T-helper 2 cell (primary cell): ENCODE measurements at regions not wholly inside any gene's neighbourhood (a gene's known extent, or its start where the extent isn't known, plus 50 kb on each side); places are given as distances from the start of the nearest gene placed in this dataset.
A peak's percentile ranks its signal among the peaks of the same experiment; 100 is the strongest.

Source experiments
- DNase-seq, 5 experiments: peaks; one replicate each; pipeline versions ENCODE4 v3.0.0 to v3.0.0-alpha.2; 2012 to 2022

GRCh38 chr3:171956181-171956683 lies 83.1 kb upstream of the FNDC3B start:
- no peak for DNase-seq

DNA sequence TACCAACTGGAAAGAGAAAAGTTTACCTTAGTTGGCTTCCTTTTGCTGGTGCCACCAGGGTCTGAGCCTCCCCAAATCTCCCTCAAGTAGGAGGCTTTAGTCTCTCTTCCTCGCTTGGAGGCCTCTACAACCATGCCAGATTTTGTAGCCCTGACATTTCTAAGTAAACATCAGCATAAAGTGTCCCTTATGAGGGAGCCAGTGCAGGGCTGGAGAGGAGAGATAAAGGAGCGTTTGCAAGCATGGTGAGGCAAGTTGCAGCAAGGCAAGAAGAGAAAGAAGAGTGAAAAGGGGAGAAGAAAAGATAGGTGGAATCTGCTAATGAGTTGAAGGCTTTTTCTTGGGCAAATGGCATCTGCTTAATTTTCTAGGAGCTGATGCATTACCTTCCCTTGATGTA lies 82.7 kb upstream of the FNDC3B start:
- no peak for DNase-seq

DNA sequence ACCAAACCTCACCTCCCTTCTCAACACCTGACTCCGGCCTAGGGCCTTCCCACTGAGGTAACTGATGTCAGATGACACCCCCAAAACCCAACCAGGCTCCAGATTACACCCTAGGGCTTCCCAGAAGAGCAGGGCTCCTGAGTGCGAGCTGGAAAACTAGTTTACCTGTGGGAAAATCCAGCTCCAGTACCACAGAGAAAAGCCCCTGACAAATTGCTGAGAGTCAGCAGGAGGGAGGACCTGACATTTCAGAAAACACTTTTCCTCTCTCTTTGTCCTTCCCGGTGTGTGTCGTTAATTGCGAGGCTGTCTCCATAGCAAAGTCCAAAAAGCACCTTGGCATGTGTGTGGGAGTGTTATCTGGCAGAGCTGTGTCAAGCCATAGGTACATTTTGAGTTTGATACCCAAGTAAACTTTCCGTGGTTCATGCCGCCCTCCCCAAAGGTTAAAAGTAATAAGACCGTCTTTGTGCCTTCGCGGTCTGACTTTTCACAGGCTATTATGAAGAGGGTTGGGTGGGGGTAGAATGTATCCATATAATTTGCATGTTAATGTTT lies 79.8 kb upstream of the FNDC3B start:
- DNase-seq = no peak

GRCh38 chr3:171960159-171960558 lies 79.2 kb upstream of the FNDC3B start:
- DNase-seq = no peak

DNA sequence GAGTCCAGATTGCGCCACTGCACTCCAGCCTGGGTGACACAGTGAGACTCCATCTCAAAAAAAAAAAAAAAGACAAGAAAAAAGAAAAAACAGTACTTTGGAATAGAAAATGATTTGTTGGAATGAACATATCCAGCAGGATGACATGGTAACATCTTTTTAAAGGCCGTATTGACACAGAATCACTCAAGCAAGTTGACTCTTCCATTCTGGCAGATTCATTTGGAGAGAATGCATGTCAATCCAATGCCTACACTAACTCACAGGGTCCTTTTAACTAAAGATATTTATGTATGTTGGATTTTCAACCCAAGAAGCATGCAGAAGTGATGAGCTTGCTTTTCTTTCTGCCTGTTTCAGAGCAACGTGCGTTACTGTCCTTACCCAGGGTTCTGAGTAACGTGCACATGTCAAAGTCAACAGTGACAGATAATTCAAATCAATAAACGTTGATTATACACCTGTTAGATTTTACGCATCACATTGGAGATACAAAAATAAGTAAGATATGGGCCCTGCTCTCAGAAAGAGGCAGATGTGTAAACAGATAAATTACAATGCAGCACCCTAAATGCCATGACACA lies 77.1 kb upstream of the FNDC3B start:
- DNase-seq = no peak

GRCh38 chr3:171963546-171963945 lies 75.8 kb upstream of the FNDC3B start:
- DNase-seq = no peak

GRCh38 chr3:171965067-171965712 lies 74.2 kb upstream of the FNDC3B start:
- DNase-seq = no peak

DNA sequence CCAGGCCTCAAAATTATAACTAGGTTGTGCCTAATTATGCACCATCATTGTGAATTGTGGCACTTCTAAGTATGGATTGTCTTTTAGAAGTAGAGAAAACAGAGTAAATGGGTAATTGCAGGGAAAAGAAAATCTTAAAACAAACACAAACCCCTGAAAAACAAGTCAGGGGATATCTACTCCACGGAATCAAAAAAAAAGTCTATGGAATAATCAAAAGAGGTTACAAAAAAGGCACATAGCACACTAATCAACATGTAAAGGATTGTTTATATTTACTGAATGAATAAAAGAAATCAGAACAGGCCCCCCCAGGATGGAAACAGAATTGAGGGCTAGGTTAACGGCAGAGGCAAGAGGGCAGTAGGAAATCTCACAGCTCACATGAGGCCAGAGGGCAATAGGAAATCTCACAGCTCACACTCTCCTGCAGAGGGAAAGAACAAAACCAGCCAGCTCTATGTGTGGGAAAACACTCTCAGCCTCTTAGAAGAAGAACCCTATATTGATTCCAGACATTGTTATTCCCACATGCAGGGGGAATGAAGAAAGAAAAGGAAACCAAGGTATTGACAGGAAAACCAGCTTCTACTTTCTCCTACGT lies 72.7 kb upstream of the FNDC3B start:
- no peak for DNase-seq

DNA sequence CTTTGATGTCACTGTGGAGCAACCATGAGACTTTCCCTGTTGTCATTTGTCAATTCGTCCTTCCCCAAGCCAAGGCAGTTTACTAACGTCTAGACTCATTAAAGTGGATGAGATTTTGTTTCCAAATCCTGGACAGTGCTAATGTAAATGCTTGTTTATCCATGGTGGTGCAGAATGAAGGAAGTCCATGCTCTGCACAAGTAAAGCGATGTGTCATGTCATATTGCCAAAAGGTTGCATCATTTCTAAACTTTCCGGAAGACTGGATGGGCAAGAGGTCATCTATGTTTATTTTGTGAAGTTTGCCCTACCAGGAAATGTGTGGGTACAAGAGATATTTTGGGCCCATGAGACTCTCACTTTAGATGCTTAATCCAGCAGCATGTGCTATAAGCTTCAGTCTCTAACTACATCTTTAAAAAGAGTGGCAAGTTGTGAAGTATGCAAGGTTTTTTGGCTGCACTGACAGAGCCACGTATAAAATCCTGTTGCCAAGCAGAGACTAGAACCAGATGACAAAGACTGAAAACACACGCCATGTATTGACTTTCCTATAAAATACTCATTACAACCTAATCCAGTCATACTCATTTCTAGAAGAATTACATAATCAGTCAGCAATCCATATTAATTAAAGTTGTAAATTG lies 72.1 kb upstream of the FNDC3B start:
- DNase-seq = no peak

DNA sequence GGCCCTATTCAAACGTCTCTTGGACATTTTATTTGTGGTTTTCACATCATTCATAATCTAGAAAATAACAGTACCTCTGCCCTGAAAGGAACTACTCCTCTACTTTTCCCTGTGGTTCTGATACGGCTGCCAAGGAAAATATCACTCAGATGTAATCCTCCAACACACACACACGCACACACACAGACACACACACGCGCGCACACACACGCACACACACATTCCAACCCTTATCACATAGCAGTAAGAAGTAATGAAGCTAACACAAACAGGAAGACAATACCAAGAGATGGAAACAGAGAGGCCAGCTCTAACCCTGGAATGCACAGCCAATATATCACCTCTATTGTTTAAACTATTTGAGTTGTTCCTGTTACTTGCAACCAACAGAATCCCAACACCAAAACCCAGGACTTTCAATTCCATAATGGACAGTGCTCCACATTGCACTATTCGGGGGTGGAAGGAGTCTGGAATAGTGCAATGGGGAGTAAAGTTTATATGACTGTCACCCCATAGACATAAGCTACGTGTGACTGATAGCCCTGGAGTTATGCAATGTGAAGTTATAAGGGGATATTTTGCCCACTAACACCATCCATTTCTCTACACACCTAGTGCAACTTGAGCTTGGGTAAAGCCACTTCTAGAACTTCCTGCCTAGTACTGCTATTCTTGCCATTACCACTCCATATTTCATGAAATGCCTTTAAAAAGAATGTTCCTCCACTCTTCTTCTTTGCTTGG lies 71.3 kb upstream of the FNDC3B start:
- no peak for DNase-seq

GRCh38 chr3:171970301-171970788 lies 69.0 kb upstream of the FNDC3B start:
- DNase-seq = peak in 1 of 5 experiments; percentile 17

- DNase-seq = no peak
Measured at GRCh38 chr3:171971919-171972514, 67.4 kb upstream of the FNDC3B start.

DNA sequence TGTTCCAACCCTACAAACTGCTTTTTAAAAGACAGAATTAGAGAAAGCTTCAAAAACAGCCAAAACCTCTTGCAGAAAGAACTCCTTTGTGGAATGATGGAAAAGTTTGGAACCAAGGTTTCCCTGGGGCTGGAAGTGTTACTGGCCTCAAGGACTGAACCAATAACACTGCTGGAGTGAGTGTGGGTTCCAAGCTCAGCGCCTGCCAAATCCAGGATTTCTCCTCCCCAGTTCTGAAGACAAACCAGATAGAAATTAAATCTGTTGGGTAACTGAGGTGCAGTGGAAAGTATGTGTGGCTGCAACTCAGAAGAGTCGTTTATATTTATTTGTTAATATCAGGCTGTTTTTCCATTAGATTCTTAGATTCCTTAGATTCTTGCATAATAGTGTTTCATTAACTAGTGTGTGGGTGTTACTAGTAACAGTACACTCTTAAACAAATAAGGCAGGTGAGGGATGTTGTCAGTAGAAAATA lies 66.5 kb upstream of the FNDC3B start:
- DNase-seq = no peak

DNA sequence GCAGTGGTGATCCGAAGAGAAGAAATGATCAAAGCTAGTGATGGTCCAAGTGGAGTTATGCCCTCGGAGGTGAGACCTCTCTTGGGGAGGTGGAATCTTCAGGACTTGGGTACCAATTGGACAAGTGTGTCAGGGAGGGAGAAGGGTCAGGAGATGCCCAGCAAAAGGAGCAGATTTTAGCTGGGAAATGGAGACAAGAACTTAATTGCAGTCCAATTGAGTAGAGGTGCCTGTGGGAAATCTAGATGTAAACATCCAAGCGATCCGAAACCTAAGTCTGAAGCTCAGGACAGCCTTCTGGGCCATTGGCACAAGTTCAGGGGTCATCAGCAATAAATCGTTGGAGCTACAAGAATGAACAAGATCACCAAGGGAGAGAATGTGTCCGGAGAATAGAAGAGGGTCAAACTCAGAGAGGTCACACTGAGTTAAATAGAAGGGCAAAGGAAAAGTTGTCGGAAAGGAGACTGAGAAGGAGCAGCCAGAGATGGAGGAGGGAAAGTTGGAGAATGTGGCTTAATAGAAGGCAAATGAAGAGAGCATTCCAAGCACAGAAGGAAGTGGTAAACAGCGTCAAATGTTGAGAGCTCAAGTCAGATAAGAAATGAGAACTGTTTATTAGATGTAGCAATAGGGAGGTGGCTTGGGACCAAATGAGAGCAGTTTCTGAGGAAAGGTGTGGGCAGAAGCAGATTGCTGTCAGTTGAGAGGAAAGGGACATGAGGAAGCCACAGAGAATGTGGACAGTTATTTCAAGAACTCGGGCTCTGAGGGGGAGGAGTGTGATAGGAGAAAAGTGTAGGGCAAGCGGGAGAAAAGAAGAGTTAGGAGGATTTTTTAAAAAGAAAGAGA lies 64.2 kb upstream of the FNDC3B start:
- peak in 1 of 5 experiments; percentile 48 for DNase-seq

DNA sequence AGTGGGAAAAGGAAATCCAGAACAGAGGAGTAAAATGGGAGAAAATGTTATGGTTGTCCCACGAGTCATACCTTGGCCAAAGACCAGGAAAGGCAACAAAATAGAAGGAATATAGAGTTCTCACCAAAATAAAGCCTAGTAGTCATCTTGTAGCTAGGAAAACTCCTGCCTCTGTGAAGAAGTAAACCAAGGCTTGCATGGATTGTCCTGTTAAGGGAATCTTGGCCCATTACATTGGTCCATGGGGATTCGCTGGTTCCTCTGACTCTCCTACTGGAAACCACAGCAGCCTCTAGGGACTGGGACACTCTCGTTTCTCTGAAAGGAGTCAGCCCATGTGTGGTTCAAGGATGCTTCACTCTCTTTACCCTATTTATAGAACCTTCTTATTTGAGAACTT lies 62.9 kb upstream of the FNDC3B start:
- no peak for DNase-seq

DNA sequence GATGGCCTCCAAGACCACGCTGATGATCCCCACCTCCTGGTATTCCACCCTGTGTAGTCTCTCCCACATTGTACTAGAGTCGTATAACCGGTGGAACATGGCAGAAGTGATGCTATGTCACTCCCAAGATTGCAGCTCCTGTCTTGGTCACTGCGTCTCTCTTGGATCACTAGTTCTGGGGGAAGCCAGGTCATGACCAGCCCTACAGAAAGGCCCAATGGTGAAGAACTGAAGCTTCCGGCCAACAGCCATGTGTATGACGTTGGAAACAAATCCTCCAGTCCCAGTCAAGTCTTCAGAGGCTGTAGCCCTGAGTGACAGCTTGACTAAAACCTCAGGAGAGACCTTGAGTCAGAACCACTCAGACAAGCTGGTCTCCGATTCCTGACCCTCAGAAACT lies 61.9 kb upstream of the FNDC3B start:
- no peak for DNase-seq

DNA sequence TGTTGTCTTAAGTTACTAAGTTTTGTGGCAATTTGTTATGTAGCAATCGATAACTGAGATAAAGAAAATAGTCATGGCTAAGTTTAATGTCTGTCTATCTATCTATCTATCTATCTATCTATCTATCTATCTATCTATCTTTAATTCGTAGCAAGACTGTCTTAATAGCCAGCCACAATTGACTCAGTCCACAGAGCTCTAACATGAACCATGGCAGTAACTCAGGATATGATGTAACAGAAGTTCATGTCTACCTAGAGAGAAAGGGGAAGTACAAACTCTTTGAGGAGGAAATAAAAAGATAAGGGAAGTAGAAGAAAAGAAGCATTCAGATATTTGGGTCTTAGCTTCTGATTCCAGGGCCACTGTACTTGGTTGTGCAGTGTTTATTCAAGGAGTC lies 61.5 kb upstream of the FNDC3B start:
- DNase-seq = no peak

GRCh38 chr3:171978390-171978789 lies 61.0 kb upstream of the FNDC3B start:
- no peak for DNase-seq

DNA sequence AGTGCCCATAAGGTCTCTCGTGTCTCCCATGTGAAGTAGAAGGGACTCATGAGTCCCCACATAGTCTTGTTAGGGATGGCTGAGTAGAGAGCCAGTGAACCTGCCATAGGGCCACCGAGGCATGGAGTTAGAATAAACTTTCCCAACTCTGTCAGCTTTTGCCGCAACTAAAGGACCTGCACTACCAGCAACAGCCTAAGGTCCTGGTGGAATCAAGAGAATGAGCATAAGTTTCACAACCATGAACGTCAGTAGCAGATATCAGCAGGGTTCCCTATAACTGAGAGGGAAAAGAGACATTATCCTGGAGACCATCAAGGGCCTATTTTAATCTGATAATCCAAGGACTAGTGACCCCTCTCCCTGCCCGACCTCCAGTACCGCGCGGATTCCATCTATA lies 60.3 kb upstream of the FNDC3B start:
- DNase-seq = no peak

GRCh38 chr3:171980578-171981270 lies 58.7 kb upstream of the FNDC3B start:
- DNase-seq = peak in 1 of 5 experiments; percentile 54
